EH (cell line): ENCODE measurements at regions not wholly inside any gene's neighbourhood (a gene's known extent, or its start where the extent isn't known, plus 50 kb on each side); places are given as distances from the start of the nearest gene placed in this dataset.
A peak's percentile ranks its signal among the peaks of the same experiment; 100 is the strongest.

Experiments used
- DNase-seq: peaks from one replicate; pipeline ENCODE4 v3.0.0-alpha.2; 2015; ENCODE audit warnings: low read depth

DNA sequence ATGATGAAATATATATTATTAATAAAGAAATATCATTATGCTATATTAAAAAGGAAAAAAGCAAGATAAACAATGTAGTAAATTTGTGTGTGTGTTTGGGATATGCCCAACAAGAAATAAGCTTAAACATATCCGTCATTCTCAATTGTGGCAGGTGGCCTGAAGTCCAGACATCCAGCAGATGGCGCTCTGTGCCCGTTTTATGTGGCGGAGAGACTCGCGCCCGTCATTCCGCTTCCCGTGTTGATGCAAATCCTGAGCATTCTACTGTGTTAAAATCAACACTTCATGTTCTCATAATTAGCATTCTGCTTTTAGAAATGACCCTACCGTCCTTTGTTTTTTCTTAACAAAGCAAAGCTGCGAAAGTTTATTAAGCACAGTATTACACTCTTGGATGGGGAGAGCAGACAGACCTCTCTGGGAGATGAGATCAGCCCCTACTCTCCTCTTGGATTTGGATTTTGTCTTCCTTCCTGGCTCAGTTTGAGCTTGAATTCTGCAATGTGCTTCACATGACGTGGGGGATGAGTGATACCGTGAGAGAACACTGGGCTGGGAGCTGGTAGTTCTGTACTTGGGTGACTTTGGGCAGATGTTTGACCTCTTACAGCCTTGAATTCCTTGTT is 125.8 kb downstream of the MCHR2 start:
- DNase-seq: peak; percentile 71
